ENCODE measurements at regions not wholly inside any gene's neighbourhood (a gene's known extent, or its start where the extent isn't known, plus 50 kb on each side); places are given as distances from the start of the nearest gene placed in this dataset.

DNA sequence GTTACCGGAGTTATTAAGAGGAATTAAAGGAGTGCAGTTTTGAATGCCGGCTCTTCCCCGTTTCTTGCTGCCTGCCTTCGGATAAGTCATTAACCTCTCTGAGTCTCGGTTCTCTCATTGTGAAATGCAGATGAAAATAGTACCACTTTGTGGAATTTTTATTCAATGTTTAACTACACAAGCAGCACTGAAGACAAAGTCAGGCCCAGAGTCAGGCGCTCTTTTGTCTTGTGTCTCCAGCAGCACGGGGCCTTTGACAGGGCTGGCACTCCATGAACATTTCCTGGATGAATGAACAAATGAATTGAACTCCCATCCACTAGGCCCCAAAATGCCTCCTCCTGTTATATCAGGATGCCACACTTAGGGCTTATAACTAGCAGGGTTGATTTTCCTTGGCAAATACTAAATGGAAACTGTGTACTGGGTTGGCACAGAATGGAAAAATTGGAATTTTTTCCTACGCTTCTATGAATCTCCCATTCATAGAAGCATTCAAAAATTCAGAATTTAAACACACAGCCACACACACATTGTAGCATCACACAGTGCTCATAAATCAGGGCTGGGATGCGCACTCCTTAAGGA lies 332.8 kb downstream of the MLLT3 start:
- no peak for TF ChIP-seq CTCF (IDR thresholded peaks at IDR 0.05)
- no peak for TF ChIP-seq POLR2AphosphoS5 (IDR thresholded peaks at IDR 0.05)
- no peak for TF ChIP-seq POLR2A (IDR thresholded peaks at IDR 0.05)
- TF ChIP-seq EP300 (IDR thresholded peaks at IDR 0.05) = no peak

Data from stomach (tissue), 4 donors.